Common myeloid progenitor, CD34-positive (primary cell): ENCODE measurements at regions not wholly inside any gene's neighbourhood (a gene's known extent, or its start where the extent isn't known, plus 50 kb on each side); places are given as distances from the start of the nearest gene placed in this dataset.

Source experiments
- CTCF ChIA-PET: fragments of 350-600 bp; sonication (Branson Sonifier 250); formaldehyde crosslinking; loops from one replicate; lab custom pipeline; 2021; ENCODE audit warnings: antibody characterized with exemption; lab: Charles Lee
- POLR2A ChIA-PET: fragments of 350-600 bp; sonication (Branson Sonifier 250); formaldehyde crosslinking; loops from one replicate; lab custom pipeline; 2021; ENCODE audit warnings: antibody characterized with exemption; lab: Charles Lee
- DNase-seq, 3 donors: peaks; one replicate each; pipeline versions ENCODE4 v3.0.0 to v3.0.0-alpha.2; 2013
- H3K27ac ChIP-seq, 2 experiments: 1 replicate in 1 of 2; 2 replicates in 1 of 2; pipeline ENCODE4 v1.7.0; 2013; ENCODE audit warnings: inconsistent platforms in 2 of 2, low read length in 2 of 2, mild to moderate bottlenecking in 2 of 2, low read depth in 1 of 2, moderate library complexity in 1 of 2; ENCODE audit not compliant: severe bottlenecking in 2 of 2, insufficient read depth in 1 of 2, poor library complexity in 1 of 2
- H3K27me3 ChIP-seq, 5 experiments: replicated peaks in 2 of 5; 1 replicate in 3 of 5; 2 replicates in 2 of 5; pipeline versions ENCODE4 v1.6.1 to v1.7.0; 2013; ENCODE audit warnings: low read length in 4 of 5, mild to moderate bottlenecking in 2 of 5, moderate library complexity in 2 of 5, inconsistent platforms in 1 of 5; ENCODE audit not compliant: insufficient read depth in 5 of 5, control insufficient read depth in 4 of 5
- H3K36me3 ChIP-seq, 4 experiments: 1 replicate in 2 of 4; 2 replicates in 2 of 4; pipeline versions ENCODE4 v1.6.1 to v1.7.0; 2013; ENCODE audit warnings: low read length in 3 of 4, control low read depth in 1 of 4, mild to moderate bottlenecking in 1 of 4; ENCODE audit not compliant: control insufficient read depth in 4 of 4, insufficient read depth in 4 of 4
- H3K4me1 ChIP-seq, 4 experiments: 1 replicate in 3 of 4; 2 replicates in 1 of 4; pipeline versions ENCODE4 v1.6.1 to v1.7.1; 2013; ENCODE audit warnings: low read length in 3 of 4, mild to moderate bottlenecking in 3 of 4, control low read depth in 1 of 4, inconsistent platforms in 1 of 4, moderate library complexity in 1 of 4; ENCODE audit not compliant: control insufficient read depth in 4 of 4, insufficient read depth in 4 of 4; ENCODE audit errors: control extremely low read depth in 1 of 4
- H3K4me3 ChIP-seq, 7 experiments: 1 replicate in 4 of 7; 2 replicates in 3 of 7; pipeline versions ENCODE4 v1.5.1 to v1.7.0; 2013; ENCODE audit warnings: mild to moderate bottlenecking in 7 of 7, low read length in 6 of 7, moderate library complexity in 6 of 7, inconsistent platforms in 2 of 7, low read depth in 2 of 7, control low read depth in 1 of 7; ENCODE audit not compliant: insufficient read depth in 4 of 7, control insufficient read depth in 1 of 7; ENCODE audit errors: extremely low read depth in 1 of 7
- H3K9me3 ChIP-seq, 5 experiments: 1 replicate in 4 of 5; 2 replicates in 1 of 5; pipeline versions ENCODE4 v1.6.1 to v1.7.1; 2013; ENCODE audit warnings: low read length in 4 of 5, mild to moderate bottlenecking in 2 of 5, inconsistent platforms in 1 of 5, low read depth in 1 of 5, moderate library complexity in 1 of 5; ENCODE audit not compliant: control insufficient read depth in 4 of 5, insufficient read depth in 2 of 5; ENCODE audit errors: control extremely low read depth in 1 of 5
- WGBS: methylation state at CpG from one replicate; pipeline ENCODE4 v1.1.5; 2013; ENCODE audit not compliant: insufficient coverage; 5-methylcytosine and 5-hydroxymethylcytosine counted together

GRCh38 chr7:47092336-47092735, 489.6 kb downstream of the TNS3 start:
- H3K4me1 ChIP-seq, result peaks cover 0 to 2% (median 0%) of the 10 kb centered on the region in 4 experiments
- DNase-seq, result no peak
- no peak overlapping the region for H3K27ac ChIP-seq
- ChIA-PET POLR2A (no interaction called here), CTCF (interaction anchor here (0.9 to 2.5 kb wide), 2 partner anchors 9 kb away, joined by 3 to 9 read pairs; no protein-coding TSS in a partner anchor)
- no peaks in the 10 kb centered on the region for H3K27me3 ChIP-seq
- no peaks in the 10 kb centered on the region for H3K9me3 ChIP-seq
- no peak overlapping the region for H3K4me3 ChIP-seq
- no peaks in the 10 kb centered on the region for H3K36me3 ChIP-seq

- no peak overlapping the region for H3K27ac ChIP-seq
- CTCF ChIA-PET, result interaction anchor here (1.3 to 1.6 kb wide), 2 partner anchors 1170 to 1173 kb away, joined by 3 read pairs; partner anchors contain the start of gene IGFBP3
- no peak overlapping the region for H3K4me3 ChIP-seq
- WGBS, result 100% methylated on average over 1 of the region's 3 CpGs
- DNase-seq, result no peak
- peaks cover 0 to 2% (median 0%) of the 10 kb centered on the region in 4 experiments for H3K4me1 ChIP-seq
- no peaks in the 10 kb centered on the region for H3K36me3 ChIP-seq
- no peaks in the 10 kb centered on the region for H3K27me3 ChIP-seq
- no peaks in the 10 kb centered on the region for H3K9me3 ChIP-seq
- POLR2A ChIA-PET, result no interaction called here
These were observed 490.8 kb downstream of the TNS3 start for GRCh38 chr7:47091141-47091540.

DNA sequence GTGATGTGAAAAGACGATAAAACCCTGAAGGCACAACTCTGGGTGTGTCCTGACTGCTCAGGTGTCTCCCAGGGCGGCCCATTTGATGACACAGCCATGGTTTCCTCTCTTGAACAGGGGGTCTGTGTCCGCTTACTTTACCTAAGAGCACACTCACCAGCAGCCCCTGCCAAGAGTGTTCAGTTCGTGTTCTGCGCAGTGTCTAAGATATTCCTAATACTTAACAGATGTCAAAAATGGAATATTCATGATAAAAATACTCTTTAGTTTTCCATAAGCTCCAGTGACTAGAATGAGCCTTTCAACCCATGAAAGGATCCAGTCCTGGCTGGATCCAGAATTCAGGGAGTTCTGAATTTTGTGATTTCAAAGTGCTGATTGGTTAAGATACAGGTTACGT, 492.4 kb downstream of the TNS3 start:
- Histone ChIP-seq H3K9me3 (no peaks in the 10 kb centered on the region), H3K4me1 (peaks cover 0 to 2% (median 0%) of the 10 kb centered on the region in 4 experiments), H3K27ac (no peak overlapping the region), H3K27me3 (no peaks in the 10 kb centered on the region), H3K36me3 (no peaks in the 10 kb centered on the region), H3K4me3 (no peak overlapping the region)
- ChIA-PET POLR2A (no interaction called here), CTCF (interaction anchor here (1.2 kb wide), 1 partner anchor 1170 kb away, joined by 3 read pairs; no protein-coding TSS in a partner anchor)
- WGBS, result 87% methylated on average over 3 of the region's 6 CpGs
- no peak for DNase-seq

- H3K9me3 ChIP-seq, result no peaks in the 10 kb centered on the region
- ChIA-PET CTCF (interaction anchor here (0.8 to 2.1 kb wide), 3 partner anchors 9 to 1166 kb away, joined by 3 to 13 read pairs (median 3); no protein-coding TSS in a partner anchor), POLR2A (no interaction called here)
- no peaks in the 10 kb centered on the region for H3K27me3 ChIP-seq
- H3K4me1 ChIP-seq, result peaks cover 0 to 2% (median 0%) of the 10 kb centered on the region in 4 experiments
- H3K27ac ChIP-seq, result no peak overlapping the region
- no peak for DNase-seq
- no CpG with 5 or more reads among the region's 1 CpG for WGBS
- H3K4me3 ChIP-seq, result no peak overlapping the region
- no peaks in the 10 kb centered on the region for H3K36me3 ChIP-seq
These were observed 492.9 kb downstream of the TNS3 start for GRCh38 chr7:47089068-47089417.

DNA sequence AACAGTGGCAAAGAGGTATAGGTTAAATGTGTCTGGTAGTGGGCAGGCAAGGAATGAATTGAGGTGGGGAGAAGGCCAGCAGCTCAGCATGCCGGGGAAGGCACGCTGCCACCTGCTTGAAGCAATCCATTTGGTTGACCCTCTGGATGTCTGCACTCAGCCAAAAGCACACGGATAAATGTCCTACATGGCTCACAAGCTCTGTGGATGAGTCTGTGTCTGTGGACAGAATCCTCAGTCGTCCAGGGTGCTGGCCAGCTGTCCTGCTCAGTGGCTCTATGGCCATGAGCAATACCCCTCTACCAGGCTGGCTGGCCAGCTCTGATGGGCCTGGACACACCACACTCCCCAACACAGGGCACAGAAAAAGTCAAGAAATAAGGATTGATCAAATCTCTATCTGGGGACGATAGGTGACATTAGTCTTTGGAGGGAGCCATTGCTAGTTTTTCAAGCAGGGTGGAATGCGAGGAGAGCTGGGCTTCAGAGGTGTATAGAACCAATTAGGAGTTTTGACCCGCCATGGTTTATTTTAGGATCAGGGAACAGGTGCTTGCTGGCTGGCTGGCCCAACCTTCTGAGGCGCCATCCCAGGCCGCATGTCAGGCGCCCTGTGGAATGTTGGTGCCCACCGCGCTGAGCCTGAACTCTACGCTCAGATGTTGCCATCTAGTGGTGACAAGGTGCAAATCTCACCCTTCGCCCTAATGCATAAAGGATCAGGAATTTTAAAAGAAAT, 493.4 kb downstream of the TNS3 start:
- Histone ChIP-seq H3K36me3 (no peaks in the 10 kb centered on the region), H3K9me3 (no peaks in the 10 kb centered on the region), H3K4me1 (peaks cover 0 to 2% (median 0%) of the 10 kb centered on the region in 4 experiments), H3K27me3 (no peaks in the 10 kb centered on the region), H3K27ac (no peak overlapping the region), H3K4me3 (no peak overlapping the region)
- POLR2A ChIA-PET, result no interaction called here
- CTCF ChIA-PET, result interaction anchor here (0.8 to 3.9 kb wide), 7 partner anchors 8 to 1171 kb away, joined by 3 to 13 read pairs (median 4); no protein-coding TSS in a partner anchor
- WGBS, result 58% methylated on average over 10 of the region's 14 CpGs
- DNase-seq, result peak; percentile 35 to 61 (median 50)

DNA sequence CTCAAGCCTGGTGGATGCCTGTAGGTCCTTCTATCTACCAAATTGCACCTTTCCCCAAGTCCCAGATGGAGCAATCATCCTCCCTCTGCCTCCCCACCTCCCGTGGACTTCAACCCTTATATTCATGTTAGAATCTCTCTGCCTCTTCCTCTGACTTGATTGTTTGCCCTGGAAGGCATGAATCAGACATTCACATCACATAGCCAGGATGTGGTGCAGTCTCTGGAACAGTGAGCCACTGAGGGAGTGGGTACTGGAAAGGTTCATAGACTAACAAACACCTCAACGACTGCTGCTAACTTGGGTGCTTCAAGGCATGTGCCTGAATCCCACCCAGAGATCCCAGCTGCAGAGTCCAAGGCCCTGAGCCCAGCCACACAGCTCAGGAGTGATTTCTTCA, 494.0 kb downstream of the TNS3 start:
- Histone ChIP-seq H3K9me3 (no peaks in the 10 kb centered on the region), H3K27ac (no peak overlapping the region), H3K4me3 (no peak overlapping the region), H3K36me3 (no peaks in the 10 kb centered on the region), H3K4me1 (peaks cover 0 to 2% (median 0%) of the 10 kb centered on the region in 4 experiments), H3K27me3 (no peaks in the 10 kb centered on the region)
- no peak for DNase-seq
- ChIA-PET POLR2A (no interaction called here), CTCF (interaction anchor here (0.8 to 3.9 kb wide), 7 partner anchors 8 to 1171 kb away, joined by 3 to 13 read pairs (median 4); no protein-coding TSS in a partner anchor)
- 78% methylated on average over 1 of the region's 2 CpGs for WGBS
